ENCODE measurements at regions not wholly inside any gene's neighbourhood (a gene's known extent, or its start where the extent isn't known, plus 50 kb on each side); places are given as distances from the start of the nearest gene placed in this dataset.
A peak's percentile ranks its signal among the peaks of the same experiment; 100 is the strongest.

GRCh38 chr4:123783151-123783790, 386.7 kb downstream of the SPRY1 start:
- no peak overlapping the region for H3K4me3 Mint-ChIP-seq

GRCh38 chr4:123783921-123784320, 387.3 kb downstream of the SPRY1 start:
- H3K4me3 Mint-ChIP-seq: no peak overlapping the region
- H3K27ac Mint-ChIP-seq: peak overlapping the region in 2 of 3 experiments; percentile 88 to 90
- TF ChIP-seq CTCF (IDR thresholded peaks at IDR 0.05; ENCODE audit: unreplicated experiment in 3 of 3): no peak
- peaks cover 43% of the 10 kb centered on the region for H3K4me1 Mint-ChIP-seq
- H3K27me3 Mint-ChIP-seq (ENCODE audit: low read depth): peaks cover 3% of the 10 kb centered on the region
- peaks cover 4% of the 10 kb centered on the region for H3K9me3 Mint-ChIP-seq
- H3K36me3 Mint-ChIP-seq (ENCODE audit: low read depth): no peaks in the 10 kb centered on the region

More at GRCh38 chr4:123783151-123783790, 386.7 kb downstream of the SPRY1 start:
- TF ChIP-seq CTCF (IDR thresholded peaks at IDR 0.05; ENCODE audit: unreplicated experiment in 3 of 3): no peak
- peaks cover 4% of the 10 kb centered on the region for H3K9me3 Mint-ChIP-seq
- peaks cover 3% of the 10 kb centered on the region for H3K27me3 Mint-ChIP-seq (ENCODE audit: low read depth)
- no peaks in the 10 kb centered on the region for H3K36me3 Mint-ChIP-seq (ENCODE audit: low read depth)
- peak overlapping the region in 2 of 3 experiments; percentile 88 to 90 for H3K27ac Mint-ChIP-seq
- H3K4me1 Mint-ChIP-seq: peaks cover 43% of the 10 kb centered on the region

- peaks cover under 1% of the 10 kb centered on the region for H3K9me3 Mint-ChIP-seq
- H3K4me3 Mint-ChIP-seq: peak overlapping the region in 1 of 3 experiments; percentile 25
- TF ChIP-seq CTCF (IDR thresholded peaks at IDR 0.05; ENCODE audit: unreplicated experiment in 3 of 3): no peak
- H3K36me3 Mint-ChIP-seq (ENCODE audit: low read depth): no peaks in the 10 kb centered on the region
- peaks cover 43% of the 10 kb centered on the region for H3K4me1 Mint-ChIP-seq
- peak overlapping the region; percentile 49 to 90 (median 88) for H3K27ac Mint-ChIP-seq
- H3K27me3 Mint-ChIP-seq (ENCODE audit: low read depth): peaks cover under 1% of the 10 kb centered on the region
Observed at GRCh38 chr4:123784626-123785025, 388.0 kb downstream of the SPRY1 start.

GRCh38 chr4:123785538-123785937, 388.9 kb downstream of the SPRY1 start:
- peak overlapping the region; percentile 49 to 90 (median 88) for H3K27ac Mint-ChIP-seq
- H3K36me3 Mint-ChIP-seq (ENCODE audit: low read depth): no peaks in the 10 kb centered on the region
- TF ChIP-seq CTCF (IDR thresholded peaks at IDR 0.05; ENCODE audit: unreplicated experiment in 3 of 3): no peak
- H3K9me3 Mint-ChIP-seq: no peaks in the 10 kb centered on the region
- H3K4me3 Mint-ChIP-seq: peak overlapping the region in 1 of 3 experiments; percentile 9
- H3K27me3 Mint-ChIP-seq (ENCODE audit: low read depth): no peaks in the 10 kb centered on the region
- H3K4me1 Mint-ChIP-seq: peaks cover 43% of the 10 kb centered on the region

GRCh38 chr4:123786163-123786915, 389.7 kb downstream of the SPRY1 start:
- no peaks in the 10 kb centered on the region for H3K36me3 Mint-ChIP-seq (ENCODE audit: low read depth)
- peak overlapping the region; percentile 88 to 90 (median 88) for H3K27ac Mint-ChIP-seq
- H3K27me3 Mint-ChIP-seq (ENCODE audit: low read depth): no peaks in the 10 kb centered on the region
- H3K9me3 Mint-ChIP-seq: peaks cover 2% of the 10 kb centered on the region
- peak overlapping the region in 2 of 3 experiments; percentile 20 to 45 for H3K4me3 Mint-ChIP-seq
- H3K4me1 Mint-ChIP-seq: peaks cover 43% of the 10 kb centered on the region
- TF ChIP-seq CTCF (IDR thresholded peaks at IDR 0.05; ENCODE audit: unreplicated experiment in 3 of 3): no peak
